KMS-11 (cell line): ENCODE measurements at regions not wholly inside any gene's neighbourhood (a gene's known extent, or its start where the extent isn't known, plus 50 kb on each side); places are given as distances from the start of the nearest gene placed in this dataset.

Experiments
- H2AFZ ChIP-seq: fragments of 200-600 bp; sonication (generic); 2 replicates; pipeline ENCODE4 v1.6.1; 2016; ENCODE audit warnings: antibody characterized with exemption, mixed run types, low read depth
- H3K27ac ChIP-seq: fragments of 200-600 bp; sonication (generic); 2 replicates; pipeline ENCODE4 v1.6.1; 2016; ENCODE audit warnings: mild to moderate bottlenecking, mixed run types
- H3K27me3 ChIP-seq: fragments of 200-600 bp; sonication (generic); 2 replicates; pipeline ENCODE4 v1.6.1; 2017; ENCODE audit warnings: mild to moderate bottlenecking, low read depth, mixed run types, moderate library complexity; ENCODE audit not compliant: insufficient read depth
- H3K36me3 ChIP-seq: fragments of 200-600 bp; sonication (generic); 2 replicates; pipeline ENCODE4 v1.6.1; 2017; ENCODE audit warnings: mild to moderate bottlenecking, mixed run types; ENCODE audit not compliant: insufficient read depth
- H3K4me1 ChIP-seq: fragments of 200-600 bp; sonication (generic); 2 replicates; pipeline ENCODE4 v1.6.1; 2016; ENCODE audit warnings: mild to moderate bottlenecking, low read depth, mixed run types; ENCODE audit not compliant: poor library complexity, severe bottlenecking
- H3K4me2 ChIP-seq: fragments of 200-600 bp; sonication (generic); 2 replicates; pipeline ENCODE4 v1.7.0; 2016; ENCODE audit warnings: mild to moderate bottlenecking, mixed run types
- H3K4me3 ChIP-seq: fragments of 200-600 bp; sonication (generic); IDR thresholded peaks from 2 replicates; pipeline ENCODE4 v1.6.1; 2017; ENCODE audit warnings: low read depth, low read length, mixed read lengths; ENCODE audit not compliant: insufficient read depth
- H3K79me2 ChIP-seq: fragments of 200-600 bp; sonication (generic); 2 replicates; pipeline ENCODE4 v1.6.1; 2016; ENCODE audit warnings: low read depth, mixed run types; ENCODE audit not compliant: insufficient read depth
- H3K9ac ChIP-seq: fragments of 200-600 bp; sonication (generic); 2 replicates; pipeline ENCODE4 v1.6.1; 2016; ENCODE audit warnings: mild to moderate bottlenecking, mixed run types
- H4K20me1 ChIP-seq: fragments of 200-600 bp; sonication (generic); 2 replicates; pipeline ENCODE4 v1.6.1; 2016; ENCODE audit warnings: mild to moderate bottlenecking, mixed run types; ENCODE audit not compliant: insufficient read depth
- CTCF ChIP-seq: fragments of 200-600 bp; sonication (generic); conservative IDR thresholded peaks from 2 replicates; pipeline ENCODE4 v1.6.1; 2017; ENCODE audit warnings: low read depth, mild to moderate bottlenecking, antibody characterized with exemption, low read length, moderate library complexity, mixed read lengths

- Histone ChIP-seq H3K27me3 (no peaks in the 10 kb centered on the region), H3K79me2 (no peaks in the 10 kb centered on the region), H4K20me1 (no peaks in the 10 kb centered on the region), H3K27ac (no peak overlapping the region), H3K4me1 (no peaks in the 10 kb centered on the region), H2AFZ (no peak overlapping the region), H3K9ac (no peak overlapping the region), H3K4me3 (no peak overlapping the region), H3K4me2 (no peak overlapping the region), H3K36me3 (no peaks in the 10 kb centered on the region)
- TF ChIP-seq CTCF: no peak
Observed at GRCh38 chr14:26743284-26743683, 145.5 kb upstream of the NOVA1 start.

- H3K4me3 ChIP-seq: no peak overlapping the region
- H4K20me1 ChIP-seq: no peaks in the 10 kb centered on the region
- no peak for TF ChIP-seq CTCF
- no peak overlapping the region for H3K4me2 ChIP-seq
- H3K79me2 ChIP-seq: no peaks in the 10 kb centered on the region
- H3K4me1 ChIP-seq: no peaks in the 10 kb centered on the region
- no peaks in the 10 kb centered on the region for H3K36me3 ChIP-seq
- no peak overlapping the region for H3K27ac ChIP-seq
- H2AFZ ChIP-seq: no peak overlapping the region
- no peaks in the 10 kb centered on the region for H3K27me3 ChIP-seq
- H3K9ac ChIP-seq: no peak overlapping the region
Observed at GRCh38 chr14:26744903-26745302, 147.1 kb upstream of the NOVA1 start.

- Histone ChIP-seq H3K4me1 (no peaks in the 10 kb centered on the region), H3K36me3 (no peaks in the 10 kb centered on the region), H3K4me2 (no peak overlapping the region), H4K20me1 (no peaks in the 10 kb centered on the region), H2AFZ (no peak overlapping the region), H3K27me3 (no peaks in the 10 kb centered on the region), H3K9ac (no peak overlapping the region), H3K27ac (no peak overlapping the region), H3K4me3 (no peak overlapping the region), H3K79me2 (no peaks in the 10 kb centered on the region)
- TF ChIP-seq CTCF: no peak
Observed at GRCh38 chr14:26761532-26761931, 163.7 kb upstream of the NOVA1 start.

- Histone ChIP-seq H3K27ac (no peak overlapping the region), H3K36me3 (no peaks in the 10 kb centered on the region), H4K20me1 (no peaks in the 10 kb centered on the region), H2AFZ (no peak overlapping the region), H3K4me3 (no peak overlapping the region), H3K27me3 (no peaks in the 10 kb centered on the region), H3K79me2 (no peaks in the 10 kb centered on the region), H3K4me2 (no peak overlapping the region), H3K4me1 (no peaks in the 10 kb centered on the region), H3K9ac (no peak overlapping the region)
- TF ChIP-seq CTCF: no peak
Observed at GRCh38 chr14:26765301-26765700, 167.5 kb upstream of the NOVA1 start.
